NT2/D1 (cell line): ENCODE measurements at regions not wholly inside any gene's neighbourhood (a gene's known extent, or its start where the extent isn't known, plus 50 kb on each side); places are given as distances from the start of the nearest gene placed in this dataset.

Experiments used
- SUZ12 ChIP-seq: IDR thresholded peaks from 2 replicates; pipeline ENCODE4 v1.6.1; 2011; ENCODE audit not compliant: insufficient read length, insufficient read depth; ENCODE audit errors: extremely low read depth
- YY1 ChIP-seq: IDR thresholded peaks from 2 replicates; pipeline ENCODE4 v1.6.1; 2011; ENCODE audit not compliant: insufficient read length, insufficient read depth

DNA sequence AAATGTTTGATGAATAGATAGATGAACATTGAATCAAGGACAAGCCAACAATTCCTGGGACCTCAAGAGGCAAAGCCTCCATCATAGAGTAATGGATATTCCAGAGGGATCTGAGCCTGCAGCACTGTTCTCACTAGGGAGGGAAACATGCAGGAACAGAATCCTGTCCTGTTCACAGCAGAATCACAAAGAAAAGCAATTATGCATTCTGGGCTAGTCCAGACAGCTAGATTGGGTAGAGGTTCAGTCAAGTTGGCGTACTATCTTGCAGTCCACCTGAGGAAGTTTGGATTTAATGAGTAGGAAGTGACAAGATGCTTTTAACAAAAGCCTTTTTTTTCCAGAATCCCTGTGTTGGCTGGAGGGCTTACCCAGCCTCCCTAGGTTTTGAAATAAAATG lies 314.5 kb upstream of the SEMA6D start:
- no peak for TF ChIP-seq YY1
- TF ChIP-seq SUZ12: no peak
